ENCODE measurements at regions not wholly inside any gene's neighbourhood (a gene's known extent, or its start where the extent isn't known, plus 50 kb on each side); places are given as distances from the start of the nearest gene placed in this dataset.

GRCh38 chr20:60486315-60486714 lies 528.1 kb downstream of the CDH26 start:
- TF ChIP-seq, protein P1, sequence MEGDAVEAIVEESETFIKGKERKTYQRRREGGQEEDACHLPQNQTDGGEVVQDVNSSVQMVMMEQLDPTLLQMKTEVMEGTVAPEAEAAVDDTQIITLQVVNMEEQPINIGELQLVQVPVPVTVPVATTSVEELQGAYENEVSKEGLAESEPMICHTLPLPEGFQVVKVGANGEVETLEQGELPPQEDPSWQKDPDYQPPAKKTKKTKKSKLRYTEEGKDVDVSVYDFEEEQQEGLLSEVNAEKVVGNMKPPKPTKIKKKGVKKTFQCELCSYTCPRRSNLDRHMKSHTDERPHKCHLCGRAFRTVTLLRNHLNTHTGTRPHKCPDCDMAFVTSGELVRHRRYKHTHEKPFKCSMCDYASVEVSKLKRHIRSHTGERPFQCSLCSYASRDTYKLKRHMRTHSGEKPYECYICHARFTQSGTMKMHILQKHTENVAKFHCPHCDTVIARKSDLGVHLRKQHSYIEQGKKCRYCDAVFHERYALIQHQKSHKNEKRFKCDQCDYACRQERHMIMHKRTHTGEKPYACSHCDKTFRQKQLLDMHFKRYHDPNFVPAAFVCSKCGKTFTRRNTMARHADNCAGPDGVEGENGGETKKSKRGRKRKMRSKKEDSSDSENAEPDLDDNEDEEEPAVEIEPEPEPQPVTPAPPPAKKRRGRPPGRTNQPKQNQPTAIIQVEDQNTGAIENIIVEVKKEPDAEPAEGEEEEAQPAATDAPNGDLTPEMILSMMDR (IDR thresholded peaks at IDR 0.05), result no peak
- H3K27ac Mint-ChIP-seq, result no peak overlapping the region
- H3K4me1 Mint-ChIP-seq (ENCODE audit: low read depth), result no peaks in the 10 kb centered on the region
- ATAC-seq (no peak), DNase-seq (no peak)
- H3K36me3 Mint-ChIP-seq (ENCODE audit: low read depth), result no peaks in the 10 kb centered on the region
- intact Hi-C loops (cut with micrococcal nuclease), result no loop called here
- no peaks in the 10 kb centered on the region for H3K9me3 Mint-ChIP-seq
- no peak overlapping the region for H3K4me3 Mint-ChIP-seq
- peaks cover 3% of the 10 kb centered on the region for H3K27me3 Mint-ChIP-seq
- ChIA-PET POLR2A (no interaction called here), CTCF (no interaction called here)

GRCh38 chr20:60486937-60487336 lies 528.7 kb downstream of the CDH26 start:
- TF ChIP-seq, protein P1 (IDR thresholded peaks at IDR 0.05), result no peak
- Mint-ChIP-seq H3K4me1 (ENCODE audit: low read depth) (no peaks in the 10 kb centered on the region), H3K36me3 (ENCODE audit: low read depth) (no peaks in the 10 kb centered on the region), H3K27ac (no peak overlapping the region), H3K27me3 (peaks cover 3% of the 10 kb centered on the region), H3K9me3 (no peaks in the 10 kb centered on the region), H3K4me3 (no peak overlapping the region)
- POLR2A ChIA-PET, result no interaction called here
- intact Hi-C loops (cut with micrococcal nuclease), result no loop called here
- CTCF ChIA-PET, result no interaction called here
- no peak for DNase-seq
- ATAC-seq, result no peak

GRCh38 chr20:60490217-60491050 lies 532.2 kb downstream of the CDH26 start:
- intact Hi-C loops (cut with micrococcal nuclease), result no loop called here
- no peaks in the 10 kb centered on the region for H3K4me1 Mint-ChIP-seq (ENCODE audit: low read depth)
- POLR2A ChIA-PET, result no interaction called here

DNA sequence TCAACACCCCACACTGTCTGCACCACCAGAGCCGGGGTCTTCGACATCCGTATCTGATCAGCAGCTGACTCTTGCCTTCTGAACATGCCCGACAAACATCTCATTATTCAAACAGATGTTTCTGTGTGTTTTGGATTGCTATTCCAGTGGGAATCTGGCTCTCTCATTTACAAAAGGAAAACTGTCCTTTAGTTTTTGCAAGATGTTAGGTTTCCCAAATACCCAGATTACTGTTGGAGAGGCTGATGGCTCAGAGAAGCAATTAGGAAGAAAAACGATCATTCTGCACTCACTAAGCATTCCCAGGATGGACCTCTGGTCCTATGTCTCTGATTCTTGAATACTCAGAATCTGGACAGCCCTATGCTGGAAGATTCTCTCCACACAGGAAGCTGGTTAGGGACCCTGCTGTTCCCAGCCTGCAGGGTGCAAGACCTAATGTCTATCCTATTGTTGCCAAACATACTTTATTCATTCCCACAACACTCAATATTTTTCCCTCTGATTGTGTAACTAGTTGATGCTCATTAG lies 532.9 kb downstream of the CDH26 start:
- H3K27ac Mint-ChIP-seq, result no peak overlapping the region
- H3K36me3 Mint-ChIP-seq (ENCODE audit: low read depth), result no peaks in the 10 kb centered on the region
- no peaks in the 10 kb centered on the region for H3K9me3 Mint-ChIP-seq
- TF ChIP-seq, protein P1 (IDR thresholded peaks at IDR 0.05), result no peak
- H3K4me3 Mint-ChIP-seq, result no peak overlapping the region
- H3K27me3 Mint-ChIP-seq, result no peaks in the 10 kb centered on the region
- ATAC-seq (no peak), DNase-seq (no peak)
- H3K4me1 Mint-ChIP-seq (ENCODE audit: low read depth), result no peaks in the 10 kb centered on the region
- ChIA-PET CTCF (no interaction called here), POLR2A (interaction anchor here (0.6 kb wide), 1 partner anchor 54 kb away, joined by 3 read pairs; no protein-coding TSS in a partner anchor)
- intact Hi-C loops (cut with micrococcal nuclease), result no loop called here

More at GRCh38 chr20:60490217-60491050, 532.2 kb downstream of the CDH26 start:
- Mint-ChIP-seq H3K27me3 (peaks cover 2% of the 10 kb centered on the region), H3K36me3 (ENCODE audit: low read depth) (no peaks in the 10 kb centered on the region), H3K9me3 (no peaks in the 10 kb centered on the region), H3K4me3 (no peak overlapping the region), H3K27ac (no peak overlapping the region)
- TF ChIP-seq, protein P1 (IDR thresholded peaks at IDR 0.05), result no peak
- CTCF ChIA-PET, result no interaction called here
- ATAC-seq (no peak), DNase-seq (no peak)

GRCh38 chr20:60494476-60494875 lies 536.3 kb downstream of the CDH26 start:
- POLR2A ChIA-PET, result no interaction called here

More at GRCh38 chr20:60494476-60494875, 536.3 kb downstream of the CDH26 start:
- no peaks in the 10 kb centered on the region for H3K27me3 Mint-ChIP-seq
- no peaks in the 10 kb centered on the region for H3K4me1 Mint-ChIP-seq (ENCODE audit: low read depth)
- H3K36me3 Mint-ChIP-seq (ENCODE audit: low read depth), result no peaks in the 10 kb centered on the region
- H3K27ac Mint-ChIP-seq, result no peak overlapping the region
- TF ChIP-seq, protein P1 (IDR thresholded peaks at IDR 0.05), result no peak
- no peaks in the 10 kb centered on the region for H3K9me3 Mint-ChIP-seq
- DNase-seq (no peak), ATAC-seq (no peak)
- no peak overlapping the region for H3K4me3 Mint-ChIP-seq
- intact Hi-C loops (cut with micrococcal nuclease), result no loop called here
- CTCF ChIA-PET, result no interaction called here

Measured in activated CD8-positive, alpha-beta T cell treated with anti-CD3 and anti-CD28 coated beads for 36 hours (primary cell).